Caco-2 (cell line): ENCODE measurements at regions not wholly inside any gene's neighbourhood (a gene's known extent, or its start where the extent isn't known, plus 50 kb on each side); places are given as distances from the start of the nearest gene placed in this dataset.

Source experiments
- BruUV-seq: library from RNA; stranded (reverse); fragments of 400-500 nt; replicated peaks from 2 replicates; lab custom pipeline; 2021; lab: Mats Ljungman, UMichigan
- CTCF ChIA-PET: fragments of 300-600 bp; sonication (Branson Sonifier 250); formaldehyde crosslinking; loops from one replicate; lab custom pipeline; 2022; ENCODE audit warnings: antibody characterized with exemption; lab: Charles Lee
- POLR2A ChIA-PET: fragments of 300-600 bp; sonication (Branson Sonifier 250); formaldehyde crosslinking; loops from one replicate; lab custom pipeline; 2022; ENCODE audit warnings: antibody characterized with exemption; lab: Charles Lee
- DNase-seq, 2 experiments: peaks; one replicate each; pipeline versions ENCODE4 v3.0.0 to v3.0.0-alpha.2; 2020 to 2022
- H3K27me3 ChIP-seq: replicated peaks from 2 replicates; pipeline ENCODE4 v1.6.0; 2011; ENCODE audit warnings: low read length; ENCODE audit not compliant: control insufficient read depth, insufficient read depth
- H3K36me3 ChIP-seq: 2 replicates; pipeline ENCODE4 v1.5.1; 2011; ENCODE audit warnings: low read length; ENCODE audit not compliant: control insufficient read depth, insufficient read depth
- H3K4me1 ChIP-seq: fragments of 250-450 bp; sonication (Bioruptor Pico); 2 replicates; pipeline ENCODE4 v1.5.1; 2020; ENCODE audit warnings: mild to moderate bottlenecking
- H3K4me3 ChIP-seq: 2 replicates; pipeline ENCODE4 v1.5.1; 2011; ENCODE audit warnings: low read depth, mild to moderate bottlenecking, control low read depth, low read length
- H3K9me3 ChIP-seq: fragments of 250-450 bp; sonication (Bioruptor Pico); 2 replicates; pipeline ENCODE4 v1.5.1; 2020; ENCODE audit warnings: mild to moderate bottlenecking, moderate library complexity
- H3K27ac Mint-ChIP-seq: one replicate; pipeline ENCODE4 v1.8.0; 2022; ENCODE audit warnings: mixed read lengths; ENCODE audit not compliant: unreplicated experiment
- H3K27me3 Mint-ChIP-seq: one replicate; pipeline ENCODE4 v1.8.0; 2022; ENCODE audit warnings: mixed read lengths; ENCODE audit not compliant: insufficient read depth, unreplicated experiment
- H3K36me3 Mint-ChIP-seq: one replicate; pipeline ENCODE4 v1.8.0; 2022; ENCODE audit warnings: mild to moderate bottlenecking, mixed read lengths; ENCODE audit not compliant: insufficient read depth, unreplicated experiment
- H3K4me1 Mint-ChIP-seq: one replicate; pipeline ENCODE4 v1.8.0; 2022; ENCODE audit warnings: low read depth, mixed read lengths; ENCODE audit not compliant: unreplicated experiment
- H3K4me3 Mint-ChIP-seq: one replicate; pipeline ENCODE4 v1.8.0; 2022; ENCODE audit warnings: mild to moderate bottlenecking, moderate library complexity, mixed read lengths; ENCODE audit not compliant: unreplicated experiment
- H3K9me3 Mint-ChIP-seq: one replicate; pipeline ENCODE4 v1.8.0; 2022; ENCODE audit warnings: mixed read lengths; ENCODE audit not compliant: unreplicated experiment
- intact Hi-C: fragments of 100-400 bp; cut with micrococcal nuclease; formaldehyde crosslinking; loops from one replicate; pipeline ENCODE4 v1.10.0; 2022; ENCODE audit not compliant: unreplicated experiment
- TF ChIP-seq, protein P1 (sequence below), 2 experiments: fragments of 200-600 bp in 1 of 2; IDR thresholded peaks; 1 replicate in 1 of 2; 2 replicates in 1 of 2; pipeline versions ENCODE4 v1.5.1 to v1.8.0; 2011 to 2022; ENCODE audit warnings: antibody characterized with exemption in 1 of 2, control low read depth in 1 of 2, inconsistent platforms in 1 of 2, low read depth in 1 of 2, low read length in 1 of 2, mild to moderate bottlenecking in 1 of 2, moderate library complexity in 1 of 2; ENCODE audit not compliant: insufficient read depth in 1 of 2, severe bottlenecking in 1 of 2, unreplicated experiment in 1 of 2

DNA sequence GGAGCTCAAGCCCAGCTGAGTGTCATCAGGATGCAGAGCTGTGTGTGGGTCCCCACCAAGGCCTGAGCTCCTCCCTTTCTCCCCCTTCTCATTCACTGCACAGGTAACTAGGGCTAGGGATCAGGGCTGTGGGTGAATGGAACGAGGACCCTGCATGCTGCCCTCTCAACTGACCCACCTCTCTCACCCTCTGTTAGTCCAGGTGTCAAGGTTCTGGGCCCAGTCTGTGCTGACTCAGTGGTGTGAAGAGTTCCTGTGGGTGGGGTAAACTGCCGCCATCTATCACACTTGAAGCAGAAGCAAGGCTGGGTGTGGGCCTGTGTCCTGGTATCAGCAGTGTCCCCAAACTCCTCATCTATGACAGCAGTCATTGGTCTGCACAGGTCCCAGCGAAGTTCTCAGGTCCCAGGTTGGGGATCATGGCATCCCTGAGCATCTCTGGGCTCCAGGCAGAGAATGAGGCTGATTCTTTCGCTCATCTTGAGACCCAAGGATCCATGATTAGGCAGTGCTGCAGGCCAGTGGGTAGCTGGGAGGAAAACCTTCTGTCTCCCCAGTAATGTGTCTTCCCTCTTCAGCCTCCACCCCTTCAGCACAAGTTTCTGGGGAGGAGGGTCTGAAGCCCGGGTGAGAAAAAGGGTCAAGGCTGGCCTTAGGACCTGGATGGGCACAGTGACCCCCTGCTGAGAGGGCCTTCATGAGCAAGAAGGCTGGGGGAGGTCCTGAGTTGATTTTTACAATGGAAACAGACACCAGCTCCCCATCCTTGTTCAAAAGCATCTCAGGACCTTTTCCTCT, 109.8 kb downstream of the ZNF280B start:
- no peak overlapping the region for H3K27ac Mint-ChIP-seq
- H3K4me1 ChIP-seq, result no peaks in the 10 kb centered on the region
- POLR2A ChIA-PET, result no interaction called here
- CTCF ChIA-PET, result interaction anchor here (1.8 kb wide), 1 partner anchor 50 kb away, joined by 7 read pairs; no protein-coding TSS in a partner anchor
- H3K4me3 Mint-ChIP-seq, result no peak overlapping the region
- no TSS peak for BruUV-seq
- no peaks in the 10 kb centered on the region for H3K36me3 Mint-ChIP-seq
- peaks cover 6% of the 10 kb centered on the region for H3K4me1 Mint-ChIP-seq
- no peaks in the 10 kb centered on the region for H3K9me3 ChIP-seq
- DNase-seq, result no peak
- no peaks in the 10 kb centered on the region; the same call in 1 of the 2 replicates for H3K27me3 ChIP-seq
- intact Hi-C loops, result no loop called here
- H3K4me3 ChIP-seq, result no peak overlapping the region
- H3K9me3 Mint-ChIP-seq, result no peaks in the 10 kb centered on the region
- H3K36me3 ChIP-seq, result no peaks in the 10 kb centered on the region
- H3K27me3 Mint-ChIP-seq, result peaks cover 12% of the 10 kb centered on the region
- TF ChIP-seq, protein P1, sequence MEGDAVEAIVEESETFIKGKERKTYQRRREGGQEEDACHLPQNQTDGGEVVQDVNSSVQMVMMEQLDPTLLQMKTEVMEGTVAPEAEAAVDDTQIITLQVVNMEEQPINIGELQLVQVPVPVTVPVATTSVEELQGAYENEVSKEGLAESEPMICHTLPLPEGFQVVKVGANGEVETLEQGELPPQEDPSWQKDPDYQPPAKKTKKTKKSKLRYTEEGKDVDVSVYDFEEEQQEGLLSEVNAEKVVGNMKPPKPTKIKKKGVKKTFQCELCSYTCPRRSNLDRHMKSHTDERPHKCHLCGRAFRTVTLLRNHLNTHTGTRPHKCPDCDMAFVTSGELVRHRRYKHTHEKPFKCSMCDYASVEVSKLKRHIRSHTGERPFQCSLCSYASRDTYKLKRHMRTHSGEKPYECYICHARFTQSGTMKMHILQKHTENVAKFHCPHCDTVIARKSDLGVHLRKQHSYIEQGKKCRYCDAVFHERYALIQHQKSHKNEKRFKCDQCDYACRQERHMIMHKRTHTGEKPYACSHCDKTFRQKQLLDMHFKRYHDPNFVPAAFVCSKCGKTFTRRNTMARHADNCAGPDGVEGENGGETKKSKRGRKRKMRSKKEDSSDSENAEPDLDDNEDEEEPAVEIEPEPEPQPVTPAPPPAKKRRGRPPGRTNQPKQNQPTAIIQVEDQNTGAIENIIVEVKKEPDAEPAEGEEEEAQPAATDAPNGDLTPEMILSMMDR (IDR thresholded peaks at IDR 0.05; ENCODE audit: insufficient read depth in 1 of 2, low read depth in 1 of 2, low read length in 1 of 2, severe bottlenecking in 1 of 2, unreplicated experiment in 1 of 2), result no peak

DNA sequence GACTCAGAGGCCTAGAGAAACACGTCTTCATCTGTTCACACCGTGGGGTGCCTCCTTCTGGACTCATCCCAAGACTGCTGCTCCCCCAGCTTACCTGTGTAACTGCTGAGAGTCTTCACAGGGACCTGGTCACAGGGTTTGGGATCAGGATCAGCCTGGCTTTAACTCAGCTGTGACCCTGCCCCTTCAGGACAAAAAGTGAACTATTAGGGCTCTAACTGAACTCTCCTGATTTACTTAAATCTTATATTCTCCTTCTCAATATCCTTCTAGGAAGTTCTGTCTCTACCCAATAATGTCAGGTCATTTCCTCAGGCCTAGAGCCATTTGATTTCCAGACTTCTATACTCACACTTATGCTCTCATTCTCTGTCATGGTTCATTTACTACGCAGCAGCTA, 108.4 kb downstream of the ZNF280B start:
- no peak for DNase-seq
- peaks cover 6% of the 10 kb centered on the region for H3K4me1 Mint-ChIP-seq
- intact Hi-C loops, result no loop called here
- H3K9me3 Mint-ChIP-seq, result no peaks in the 10 kb centered on the region
- ChIA-PET POLR2A (no interaction called here), CTCF (interaction anchor here (0.9 kb wide), 1 partner anchor 23 kb away, joined by 3 read pairs; no protein-coding TSS in a partner anchor)
- no peaks in the 10 kb centered on the region for H3K36me3 ChIP-seq
- no peak overlapping the region for H3K27ac Mint-ChIP-seq
- no peaks in the 10 kb centered on the region for H3K4me1 ChIP-seq
- no peaks in the 10 kb centered on the region for H3K9me3 ChIP-seq
- no peaks in the 10 kb centered on the region; the same call in 1 of the 2 replicates for H3K27me3 ChIP-seq
- no peak overlapping the region for H3K4me3 Mint-ChIP-seq
- no peak overlapping the region for H3K4me3 ChIP-seq
- TF ChIP-seq, protein P1 (IDR thresholded peaks at IDR 0.05; ENCODE audit: insufficient read depth in 1 of 2, low read depth in 1 of 2, low read length in 1 of 2, severe bottlenecking in 1 of 2, unreplicated experiment in 1 of 2), result no peak
- no peaks in the 10 kb centered on the region for H3K36me3 Mint-ChIP-seq
- H3K27me3 Mint-ChIP-seq, result peaks cover 12% of the 10 kb centered on the region
- BruUV-seq, result no TSS peak

DNA sequence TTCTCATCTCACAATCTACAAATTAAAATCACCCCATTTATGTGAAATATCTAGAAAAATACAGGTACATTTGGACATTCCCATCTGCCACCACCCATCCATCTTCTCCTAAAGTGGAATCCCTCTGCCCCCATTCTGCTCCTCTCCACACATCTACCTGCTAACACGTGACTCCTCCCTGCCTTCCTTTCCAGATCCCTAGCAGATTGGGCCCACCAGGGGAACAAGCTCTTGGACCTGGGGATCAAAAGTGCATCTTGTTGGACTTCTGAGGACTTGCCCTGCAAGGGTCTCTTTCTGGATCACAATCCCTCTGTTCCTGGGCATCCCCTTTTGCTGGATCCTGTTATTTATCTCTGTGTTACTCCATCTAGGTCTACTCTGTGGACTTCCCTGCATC, 107.6 kb downstream of the ZNF280B start:
- Histone ChIP-seq H3K36me3 (no peaks in the 10 kb centered on the region), H3K27me3 (no peaks in the 10 kb centered on the region; the same call in 1 of the 2 replicates), H3K4me3 (no peak overlapping the region), H3K9me3 (no peaks in the 10 kb centered on the region), H3K4me1 (no peaks in the 10 kb centered on the region)
- H3K36me3 Mint-ChIP-seq, result no peaks in the 10 kb centered on the region
- CTCF ChIA-PET, result no interaction called here
- POLR2A ChIA-PET, result no interaction called here
- peaks cover 6% of the 10 kb centered on the region for H3K4me1 Mint-ChIP-seq
- BruUV-seq, result no TSS peak
- H3K4me3 Mint-ChIP-seq, result no peak overlapping the region
- no peaks in the 10 kb centered on the region for H3K9me3 Mint-ChIP-seq
- peaks cover 14% of the 10 kb centered on the region for H3K27me3 Mint-ChIP-seq
- TF ChIP-seq, protein P1 (IDR thresholded peaks at IDR 0.05; ENCODE audit: insufficient read depth in 1 of 2, low read depth in 1 of 2, low read length in 1 of 2, severe bottlenecking in 1 of 2, unreplicated experiment in 1 of 2), result no peak
- no peak for DNase-seq
- intact Hi-C loops, result no loop called here
- H3K27ac Mint-ChIP-seq, result no peak overlapping the region
